OCI-LY7 (cell line): ENCODE measurements at regions not wholly inside any gene's neighbourhood (a gene's known extent, or its start where the extent isn't known, plus 50 kb on each side); places are given as distances from the start of the nearest gene placed in this dataset.

Source experiments
- EZH2phosphoT487 ChIP-seq: fragments of 200-600 bp; sonication (generic); IDR thresholded peaks from 2 replicates; pipeline ENCODE4 v1.6.1; 2018; ENCODE audit warnings: low read depth, borderline replicate concordance, mild to moderate bottlenecking, mixed run types, antibody characterized with exemption, low read length, moderate library complexity, mixed read lengths
- TF ChIP-seq, protein P1 (sequence below): fragments of 200-600 bp; sonication (generic); conservative IDR thresholded peaks from 2 replicates; pipeline ENCODE4 v1.5.1; 2014; ENCODE audit warnings: mild to moderate bottlenecking, antibody characterized with exemption, low read length, moderate library complexity, mixed read lengths

DNA sequence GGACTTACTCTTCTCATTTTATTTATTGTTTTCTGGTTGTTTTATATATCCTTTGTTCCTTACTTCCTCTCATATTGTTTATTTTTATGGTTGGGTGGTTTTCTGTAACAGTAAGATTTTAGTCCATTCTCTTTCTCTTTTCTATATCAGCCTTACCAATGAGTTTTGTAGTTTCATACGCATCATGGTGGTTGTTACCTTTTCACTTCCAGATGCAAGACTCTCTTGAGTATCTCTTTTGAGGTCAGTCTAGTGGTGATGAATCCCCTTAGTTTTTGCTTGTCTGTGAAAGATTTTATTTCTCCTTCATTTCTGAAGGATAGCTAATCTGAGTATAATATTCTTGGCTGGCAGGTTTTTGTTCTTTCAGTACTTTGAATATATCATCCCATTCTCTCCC lies 57.1 kb upstream of the MFGE8 start:
- TF ChIP-seq, protein P1, sequence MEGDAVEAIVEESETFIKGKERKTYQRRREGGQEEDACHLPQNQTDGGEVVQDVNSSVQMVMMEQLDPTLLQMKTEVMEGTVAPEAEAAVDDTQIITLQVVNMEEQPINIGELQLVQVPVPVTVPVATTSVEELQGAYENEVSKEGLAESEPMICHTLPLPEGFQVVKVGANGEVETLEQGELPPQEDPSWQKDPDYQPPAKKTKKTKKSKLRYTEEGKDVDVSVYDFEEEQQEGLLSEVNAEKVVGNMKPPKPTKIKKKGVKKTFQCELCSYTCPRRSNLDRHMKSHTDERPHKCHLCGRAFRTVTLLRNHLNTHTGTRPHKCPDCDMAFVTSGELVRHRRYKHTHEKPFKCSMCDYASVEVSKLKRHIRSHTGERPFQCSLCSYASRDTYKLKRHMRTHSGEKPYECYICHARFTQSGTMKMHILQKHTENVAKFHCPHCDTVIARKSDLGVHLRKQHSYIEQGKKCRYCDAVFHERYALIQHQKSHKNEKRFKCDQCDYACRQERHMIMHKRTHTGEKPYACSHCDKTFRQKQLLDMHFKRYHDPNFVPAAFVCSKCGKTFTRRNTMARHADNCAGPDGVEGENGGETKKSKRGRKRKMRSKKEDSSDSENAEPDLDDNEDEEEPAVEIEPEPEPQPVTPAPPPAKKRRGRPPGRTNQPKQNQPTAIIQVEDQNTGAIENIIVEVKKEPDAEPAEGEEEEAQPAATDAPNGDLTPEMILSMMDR, result no peak
- TF ChIP-seq EZH2phosphoT487, result no peak
